SJSA1 (cell line): ENCODE measurements at regions not wholly inside any gene's neighbourhood (a gene's known extent, or its start where the extent isn't known, plus 50 kb on each side); places are given as distances from the start of the nearest gene placed in this dataset.
"Not testable (repeated sequence)": the region's sequence is repeated elsewhere in the genome, so short reads cannot be mapped to it uniquely, and the experiment has no call there.

ENCODE experiments used
- DNase-seq, 2 experiments: peaks; one replicate each; pipeline ENCODE4 v3.0.0-alpha.2; 2015 to 2020; ENCODE audit warnings: low spot score in 2 of 2, low read depth in 1 of 2
- H3K27ac ChIP-seq: fragments of 250-450 bp; sonication (Bioruptor Pico); 2 replicates; pipeline ENCODE4 v1.5.1; 2020; ENCODE audit warnings: mild to moderate bottlenecking, moderate library complexity
- H3K27me3 ChIP-seq: fragments of 250-450 bp; sonication (Bioruptor Pico); replicated peaks from 2 replicates; pipeline ENCODE4 v1.5.1; 2020; ENCODE audit warnings: mild to moderate bottlenecking, moderate library complexity
- H3K36me3 ChIP-seq: fragments of 250-450 bp; sonication (Bioruptor Pico); 2 replicates; pipeline ENCODE4 v1.5.1; 2020; ENCODE audit warnings: mild to moderate bottlenecking
- H3K4me1 ChIP-seq: fragments of 250-450 bp; sonication (Bioruptor Pico); replicated peaks from 2 replicates; pipeline ENCODE4 v1.6.1; 2021; ENCODE audit warnings: mild to moderate bottlenecking
- H3K4me3 ChIP-seq: fragments of 250-450 bp; sonication (Bioruptor Pico); 2 replicates; pipeline ENCODE4 v1.5.1; 2020; ENCODE audit warnings: mild to moderate bottlenecking
- H3K9me3 ChIP-seq: fragments of 250-450 bp; sonication (Bioruptor Pico); replicated peaks from 2 replicates; pipeline ENCODE4 v1.5.1; 2020; ENCODE audit warnings: mild to moderate bottlenecking

GRCh38 chr15:91429973-91430372 lies 329.9 kb downstream of the SV2B start:
- H3K4me3 ChIP-seq: no peak overlapping the region
- no peaks in the 10 kb centered on the region for H3K27me3 ChIP-seq
- no peak for DNase-seq
- no peaks in the 10 kb centered on the region for H3K4me1 ChIP-seq
- H3K27ac ChIP-seq: no peak overlapping the region
- no peaks in the 10 kb centered on the region; the same call in 1 of the 2 replicates for H3K9me3 ChIP-seq
- no peaks in the 10 kb centered on the region for H3K36me3 ChIP-seq

- H3K4me1 ChIP-seq: no peaks in the 10 kb centered on the region
- H3K4me3 ChIP-seq: no peak overlapping the region
- H3K36me3 ChIP-seq: no peaks in the 10 kb centered on the region
- H3K27ac ChIP-seq: no peak overlapping the region
- H3K27me3 ChIP-seq: no peaks in the 10 kb centered on the region
- no peak for DNase-seq
- H3K9me3 ChIP-seq: no peaks in the 10 kb centered on the region; the same call in 1 of the 2 replicates
Observed at GRCh38 chr15:91431041-91431715, 331.1 kb downstream of the SV2B start.

GRCh38 chr15:91435113-91435512 lies 335.1 kb downstream of the SV2B start:
- no peak for DNase-seq
- Histone ChIP-seq H3K27me3 (no peaks in the 10 kb centered on the region), H3K4me3 (no peak overlapping the region), H3K4me1 (no peaks in the 10 kb centered on the region), H3K36me3 (no peaks in the 10 kb centered on the region), H3K27ac (no peak overlapping the region), H3K9me3 (no peaks in the 10 kb centered on the region; the same call in 1 of the 2 replicates)

- DNase-seq: no peak
- no peaks in the 10 kb centered on the region for H3K27me3 ChIP-seq
- H3K36me3 ChIP-seq: no peaks in the 10 kb centered on the region
Observed at GRCh38 chr15:91444656-91445055, 344.6 kb downstream of the SV2B start.

GRCh38 chr15:91445695-91446228 lies 345.7 kb downstream of the SV2B start:
- Histone ChIP-seq H3K4me1 (no peaks in the 10 kb centered on the region), H3K27me3 (no peaks in the 10 kb centered on the region), H3K9me3 (no peaks in the 10 kb centered on the region; the same call in 1 of the 2 replicates), H3K4me3 (no peak overlapping the region), H3K36me3 (no peaks in the 10 kb centered on the region), H3K27ac (no peak overlapping the region)
- no peak for DNase-seq

More at GRCh38 chr15:91444656-91445055, 344.6 kb downstream of the SV2B start:
- Histone ChIP-seq H3K27ac (no peak overlapping the region), H3K4me3 (no peak overlapping the region), H3K4me1 (no peaks in the 10 kb centered on the region), H3K9me3 (no peaks in the 10 kb centered on the region; the same call in 1 of the 2 replicates)

- no peaks in the 10 kb centered on the region for H3K36me3 ChIP-seq
- no peak overlapping the region for H3K4me3 ChIP-seq
- no peaks in the 10 kb centered on the region; the same call in 1 of the 2 replicates for H3K9me3 ChIP-seq
- H3K27me3 ChIP-seq: no peaks in the 10 kb centered on the region
- no peak for DNase-seq
- no peaks in the 10 kb centered on the region for H3K4me1 ChIP-seq
- no peak overlapping the region for H3K27ac ChIP-seq
Observed at GRCh38 chr15:91447991-91448644, 348.1 kb downstream of the SV2B start.

GRCh38 chr15:91453376-91453775 lies 353.3 kb downstream of the SV2B start:
- not testable (repeated sequence) for H3K36me3 ChIP-seq, H3K9me3 ChIP-seq, DNase-seq, H3K4me1 ChIP-seq, H3K27ac ChIP-seq, H3K27me3 ChIP-seq, H3K4me3 ChIP-seq

- peak in 1 of 2 experiments; percentile 24 for DNase-seq
Observed at GRCh38 chr15:91456251-91456718, 356.2 kb downstream of the SV2B start.

GRCh38 chr15:91456921-91457320 lies 356.9 kb downstream of the SV2B start:
- H3K36me3 ChIP-seq: no peaks in the 10 kb centered on the region
- DNase-seq: no peak
- H3K27ac ChIP-seq: no peak overlapping the region

More at GRCh38 chr15:91456251-91456718, 356.2 kb downstream of the SV2B start:
- Histone ChIP-seq H3K9me3 (no peaks in the 10 kb centered on the region), H3K27ac (no peak overlapping the region), H3K36me3 (no peaks in the 10 kb centered on the region), H3K4me3 (no peak overlapping the region), H3K4me1 (peaks cover 4% of the 10 kb centered on the region; the same call in 1 of the 2 replicates), H3K27me3 (no peaks in the 10 kb centered on the region)

GRCh38 chr15:91461377-91461776 lies 361.3 kb downstream of the SV2B start:
- Histone ChIP-seq H3K9me3 (no peaks in the 10 kb centered on the region), H3K4me3 (no peak overlapping the region), H3K27me3 (no peaks in the 10 kb centered on the region), H3K36me3 (no peaks in the 10 kb centered on the region), H3K27ac (no peak overlapping the region), H3K4me1 (no peaks in the 10 kb centered on the region; the same call in 1 of the 2 replicates)
- DNase-seq: no peak

More at GRCh38 chr15:91456921-91457320, 356.9 kb downstream of the SV2B start:
- no peaks in the 10 kb centered on the region for H3K9me3 ChIP-seq
- no peaks in the 10 kb centered on the region for H3K27me3 ChIP-seq
- no peak overlapping the region for H3K4me3 ChIP-seq
- H3K4me1 ChIP-seq: peaks cover 4% of the 10 kb centered on the region; the same call in 1 of the 2 replicates

- no peak overlapping the region for H3K27ac ChIP-seq
- no peaks in the 10 kb centered on the region for H3K36me3 ChIP-seq
- H3K4me1 ChIP-seq: no peaks in the 10 kb centered on the region
- no peaks in the 10 kb centered on the region for H3K9me3 ChIP-seq
- H3K27me3 ChIP-seq: no peaks in the 10 kb centered on the region
- no peak overlapping the region for H3K4me3 ChIP-seq
- DNase-seq: no peak
Observed at GRCh38 chr15:91465086-91465485, 365.0 kb downstream of the SV2B start.

- DNase-seq: no peak
- Histone ChIP-seq H3K27me3 (no peaks in the 10 kb centered on the region), H3K36me3 (no peaks in the 10 kb centered on the region), H3K4me1 (no peaks in the 10 kb centered on the region), H3K9me3 (no peaks in the 10 kb centered on the region), H3K27ac (no peak overlapping the region), H3K4me3 (no peak overlapping the region)
Observed at GRCh38 chr15:91465696-91466095, 365.6 kb downstream of the SV2B start.

GRCh38 chr15:91468871-91469580 lies 369.0 kb downstream of the SV2B start:
- H3K9me3 ChIP-seq: no peaks in the 10 kb centered on the region
- no peak overlapping the region for H3K27ac ChIP-seq
- no peak overlapping the region for H3K4me3 ChIP-seq
- no peaks in the 10 kb centered on the region for H3K4me1 ChIP-seq
- H3K36me3 ChIP-seq: no peaks in the 10 kb centered on the region
- no peak for DNase-seq
- no peaks in the 10 kb centered on the region for H3K27me3 ChIP-seq
